Activated naive CD8-positive, alpha-beta T cell treated with anti-CD3 and anti-CD28 coated beads, Interleukin-2, amount 50 U/mL, for 24 hours (primary cell): ENCODE measurements at regions not wholly inside any gene's neighbourhood (a gene's known extent, or its start where the extent isn't known, plus 50 kb on each side); places are given as distances from the start of the nearest gene placed in this dataset.
A peak's percentile ranks its signal among the peaks of the same experiment; 100 is the strongest.

Source experiments
- ATAC-seq: fragments of 150-1000 bp; cut with Tn5 transposase; one replicate; pipeline ENCODE4 v1.10.0; 2021
- DNase-seq: peaks from one replicate; pipeline ENCODE4 v3.0.0; 2021
- H3K27ac Mint-ChIP-seq: one replicate; pipeline ENCODE4 v1.8.0; 2021; ENCODE audit warnings: mild to moderate bottlenecking, mixed read lengths
- H3K27me3 Mint-ChIP-seq: one replicate; pipeline ENCODE4 v1.8.0; 2021; ENCODE audit warnings: mixed read lengths
- H3K36me3 Mint-ChIP-seq: one replicate; pipeline ENCODE4 v1.8.0; 2021; ENCODE audit warnings: low read depth, mixed read lengths
- H3K4me1 Mint-ChIP-seq: one replicate; pipeline ENCODE4 v1.8.0; 2021; ENCODE audit warnings: mixed read lengths
- H3K4me3 Mint-ChIP-seq: one replicate; pipeline ENCODE4 v1.8.0; 2021; ENCODE audit warnings: mild to moderate bottlenecking, moderate library complexity, mixed read lengths
- H3K9me3 Mint-ChIP-seq: one replicate; pipeline ENCODE4 v1.8.0; 2021; ENCODE audit warnings: mixed read lengths

GRCh38 chr7:361680-362401, 71.9 kb downstream of the FOXL3 start:
- peaks cover 6% of the 10 kb centered on the region for H3K36me3 Mint-ChIP-seq
- no peak for DNase-seq
- peak overlapping the region; percentile 86 for H3K27ac Mint-ChIP-seq
- H3K4me1 Mint-ChIP-seq = peaks cover 62% of the 10 kb centered on the region
- H3K9me3 Mint-ChIP-seq = peaks cover 5% of the 10 kb centered on the region
- peaks cover 3% of the 10 kb centered on the region for H3K27me3 Mint-ChIP-seq
- no peak for ATAC-seq
- H3K4me3 Mint-ChIP-seq = peak overlapping the region; percentile 74

GRCh38 chr7:362402-363096, 72.6 kb downstream of the FOXL3 start:
- DNase-seq (peak; percentile 51), ATAC-seq (peak; percentile 41)
- Mint-ChIP-seq H3K36me3 (peaks cover 6% of the 10 kb centered on the region), H3K4me1 (peaks cover 67% of the 10 kb centered on the region), H3K9me3 (peaks cover 5% of the 10 kb centered on the region), H3K27me3 (peaks cover 3% of the 10 kb centered on the region), H3K27ac (peak overlapping the region; percentile 86), H3K4me3 (peak overlapping the region; percentile 74)

GRCh38 chr7:363626-364025, 73.7 kb downstream of the FOXL3 start:
- Mint-ChIP-seq H3K4me1 (peaks cover 69% of the 10 kb centered on the region), H3K9me3 (peaks cover 5% of the 10 kb centered on the region), H3K27me3 (peaks cover 3% of the 10 kb centered on the region), H3K36me3 (peaks cover 6% of the 10 kb centered on the region), H3K27ac (no peak overlapping the region), H3K4me3 (no peak overlapping the region)
- no peak for DNase-seq
- ATAC-seq = peak; percentile 21

- peaks cover 6% of the 10 kb centered on the region for H3K36me3 Mint-ChIP-seq
- no peak overlapping the region for H3K4me3 Mint-ChIP-seq
- H3K9me3 Mint-ChIP-seq = peaks cover 5% of the 10 kb centered on the region
- H3K27me3 Mint-ChIP-seq = peaks cover 3% of the 10 kb centered on the region
- DNase-seq = no peak
- no peak for ATAC-seq
- no peak overlapping the region for H3K27ac Mint-ChIP-seq
- peaks cover 69% of the 10 kb centered on the region for H3K4me1 Mint-ChIP-seq
These were observed 74.6 kb downstream of the FOXL3 start for GRCh38 chr7:364536-364935.

GRCh38 chr7:365593-365992, 75.6 kb downstream of the FOXL3 start:
- H3K4me3 Mint-ChIP-seq = no peak overlapping the region
- ATAC-seq (no peak), DNase-seq (no peak)
- H3K36me3 Mint-ChIP-seq = peaks cover 6% of the 10 kb centered on the region
- H3K27me3 Mint-ChIP-seq = peaks cover 3% of the 10 kb centered on the region
- H3K4me1 Mint-ChIP-seq = peaks cover 62% of the 10 kb centered on the region
- no peak overlapping the region for H3K27ac Mint-ChIP-seq
- peaks cover 5% of the 10 kb centered on the region for H3K9me3 Mint-ChIP-seq

GRCh38 chr7:366161-366803, 76.3 kb downstream of the FOXL3 start:
- Mint-ChIP-seq H3K4me1 (peaks cover 57% of the 10 kb centered on the region), H3K4me3 (peak overlapping the region; percentile 24), H3K27ac (no peak overlapping the region), H3K9me3 (peaks cover 5% of the 10 kb centered on the region), H3K36me3 (peaks cover 6% of the 10 kb centered on the region), H3K27me3 (peaks cover 3% of the 10 kb centered on the region)
- ATAC-seq (no peak), DNase-seq (no peak)

GRCh38 chr7:367351-367901, 77.5 kb downstream of the FOXL3 start:
- H3K4me3 Mint-ChIP-seq = no peak overlapping the region
- H3K27ac Mint-ChIP-seq = no peak overlapping the region
- DNase-seq (no peak), ATAC-seq (no peak)
- no peaks in the 10 kb centered on the region for H3K27me3 Mint-ChIP-seq
- peaks cover 50% of the 10 kb centered on the region for H3K4me1 Mint-ChIP-seq
- H3K9me3 Mint-ChIP-seq = no peaks in the 10 kb centered on the region
- peaks cover under 1% of the 10 kb centered on the region for H3K36me3 Mint-ChIP-seq

GRCh38 chr7:368651-369475, 78.9 kb downstream of the FOXL3 start:
- Mint-ChIP-seq H3K27me3 (no peaks in the 10 kb centered on the region), H3K9me3 (no peaks in the 10 kb centered on the region), H3K4me3 (no peak overlapping the region), H3K27ac (no peak overlapping the region), H3K4me1 (peaks cover 35% of the 10 kb centered on the region), H3K36me3 (no peaks in the 10 kb centered on the region)
- no peak for ATAC-seq
- DNase-seq = no peak

- no peak overlapping the region for H3K4me3 Mint-ChIP-seq
- no peak for DNase-seq
- no peak for ATAC-seq
These were observed 79.7 kb downstream of the FOXL3 start for GRCh38 chr7:369476-370258.

GRCh38 chr7:370259-370625, 80.3 kb downstream of the FOXL3 start:
- Mint-ChIP-seq H3K4me1 (peaks cover 22% of the 10 kb centered on the region), H3K9me3 (no peaks in the 10 kb centered on the region), H3K4me3 (no peak overlapping the region), H3K27me3 (no peaks in the 10 kb centered on the region), H3K27ac (no peak overlapping the region), H3K36me3 (no peaks in the 10 kb centered on the region)
- ATAC-seq (no peak), DNase-seq (no peak)

More at GRCh38 chr7:369476-370258, 79.7 kb downstream of the FOXL3 start:
- Mint-ChIP-seq H3K4me1 (peaks cover 28% of the 10 kb centered on the region), H3K27ac (no peak overlapping the region), H3K36me3 (no peaks in the 10 kb centered on the region), H3K9me3 (no peaks in the 10 kb centered on the region), H3K27me3 (no peaks in the 10 kb centered on the region)

GRCh38 chr7:370775-371118, 80.8 kb downstream of the FOXL3 start:
- Mint-ChIP-seq H3K27me3 (no peaks in the 10 kb centered on the region), H3K27ac (no peak overlapping the region), H3K9me3 (no peaks in the 10 kb centered on the region), H3K4me1 (peaks cover 17% of the 10 kb centered on the region), H3K36me3 (no peaks in the 10 kb centered on the region), H3K4me3 (no peak overlapping the region)
- ATAC-seq (no peak), DNase-seq (no peak)

GRCh38 chr7:371119-371778, 81.3 kb downstream of the FOXL3 start:
- Mint-ChIP-seq H3K27ac (no peak overlapping the region), H3K27me3 (no peaks in the 10 kb centered on the region), H3K9me3 (no peaks in the 10 kb centered on the region), H3K4me1 (peaks cover 12% of the 10 kb centered on the region), H3K4me3 (no peak overlapping the region), H3K36me3 (no peaks in the 10 kb centered on the region)
- no peak for DNase-seq
- ATAC-seq = no peak

- Mint-ChIP-seq H3K36me3 (no peaks in the 10 kb centered on the region), H3K4me3 (no peak overlapping the region), H3K27me3 (no peaks in the 10 kb centered on the region)
These were observed 82.0 kb downstream of the FOXL3 start for GRCh38 chr7:371779-372545.

More at GRCh38 chr7:371779-372545, 82.0 kb downstream of the FOXL3 start:
- H3K27ac Mint-ChIP-seq = no peak overlapping the region
- H3K9me3 Mint-ChIP-seq = no peaks in the 10 kb centered on the region
- peaks cover 5% of the 10 kb centered on the region for H3K4me1 Mint-ChIP-seq
- no peak for ATAC-seq
- no peak for DNase-seq
